Tibial nerve (tissue), 4 donors: ENCODE measurements at regions not wholly inside any gene's neighbourhood (a gene's known extent, or its start where the extent isn't known, plus 50 kb on each side); places are given as distances from the start of the nearest gene placed in this dataset.

Experiments
- DNase-seq, 2 donors: peaks; one replicate each; pipeline ENCODE4 v3.0.0-alpha.2; 2019; ENCODE audit warnings: low spot score in 2 of 2
- H3K27ac ChIP-seq, 4 donors: fragments of 200-600 bp; sonication (generic) in 3 of 4; one replicate each; pipeline ENCODE4 v1.5.1; 2017 to 2019; ENCODE audit warnings: mild to moderate bottlenecking in 1 of 4
- H3K27me3 ChIP-seq, 2 donors: fragments of 200-600 bp; sonication (generic) in 1 of 2; one replicate each; pipeline versions ENCODE4 v1.5.1 to v1.6.0; 2017 to 2019
- H3K36me3 ChIP-seq, 3 donors: fragments of 200-600 bp; sonication (generic); one replicate each; pipeline ENCODE4 v1.5.1; 2018 to 2019
- H3K4me1 ChIP-seq, 4 donors: fragments of 200-600 bp; sonication (generic) in 3 of 4; one replicate each; pipeline ENCODE4 v1.5.1; 2017 to 2019
- H3K4me3 ChIP-seq, 4 donors: fragments of 200-600 bp; sonication (generic) in 3 of 4; one replicate each; pipeline ENCODE4 v1.5.1; 2017 to 2019; ENCODE audit warnings: mild to moderate bottlenecking in 1 of 4, moderate library complexity in 1 of 4
- H3K9me3 ChIP-seq, 4 donors: fragments of 200-600 bp; sonication (generic) in 3 of 4; one replicate each; pipeline ENCODE4 v1.5.1; 2017 to 2019
- EP300 ChIP-seq, 2 donors: sonication (generic); formaldehyde crosslinking; IDR thresholded peaks; one replicate each; pipeline ENCODE4 v1.6.1; 2017; ENCODE audit warnings: antibody characterized with exemption in 2 of 2, mild to moderate bottlenecking in 1 of 2
- POLR2A ChIP-seq, 2 donors: fragments of 450-650 bp; IDR thresholded peaks; one replicate each; pipeline ENCODE4 v1.6.1; 2017; ENCODE audit warnings: antibody characterized with exemption in 2 of 2, mild to moderate bottlenecking in 2 of 2, moderate library complexity in 2 of 2
- WGBS, 2 donors: methylation state at CpG; one replicate each; pipeline ENCODE4 v1.1.5; 2018; 5-methylcytosine and 5-hydroxymethylcytosine counted together
- TF ChIP-seq, protein P1 (sequence below), 5 experiments: fragments of 200-600 bp in 3 of 5; fragments of 450-650 bp in 2 of 5; sonication (generic) in 3 of 5; IDR thresholded peaks; one replicate each; pipeline ENCODE4 v1.5.1; 2016 to 2019; ENCODE audit warnings: antibody characterized with exemption in 5 of 5, mild to moderate bottlenecking in 3 of 5, moderate library complexity in 2 of 5

DNA sequence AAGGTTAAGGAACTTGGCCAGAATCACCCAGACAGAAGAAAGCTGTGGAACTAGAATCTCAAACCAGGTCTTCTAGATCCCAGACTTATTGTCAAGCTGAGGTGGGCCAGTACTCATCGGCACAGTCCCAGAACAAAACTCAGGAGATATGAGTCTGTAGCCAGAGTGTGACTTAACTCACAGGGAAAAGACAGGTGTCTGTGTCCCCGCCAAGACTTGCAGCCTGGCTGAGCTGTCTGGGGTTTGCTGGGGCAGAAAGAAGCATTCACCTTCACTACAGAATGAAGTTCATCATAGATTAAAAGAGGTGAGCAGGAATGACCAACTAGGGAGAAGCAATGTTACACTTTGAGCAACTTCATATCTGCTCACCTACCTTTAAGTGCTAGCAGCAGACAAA lies 257.2 kb downstream of the FOXO1 start:
- no peaks in the 10 kb centered on the region for H3K27me3 ChIP-seq
- peaks cover 0 to 27% (median 5%) of the 10 kb centered on the region in 4 donors for H3K4me1 ChIP-seq
- H3K36me3 ChIP-seq = no peaks in the 10 kb centered on the region
- WGBS, 2 donors = 87 to 94% methylated on average over 2 of the region's 2 CpGs
- TF ChIP-seq, protein P1, sequence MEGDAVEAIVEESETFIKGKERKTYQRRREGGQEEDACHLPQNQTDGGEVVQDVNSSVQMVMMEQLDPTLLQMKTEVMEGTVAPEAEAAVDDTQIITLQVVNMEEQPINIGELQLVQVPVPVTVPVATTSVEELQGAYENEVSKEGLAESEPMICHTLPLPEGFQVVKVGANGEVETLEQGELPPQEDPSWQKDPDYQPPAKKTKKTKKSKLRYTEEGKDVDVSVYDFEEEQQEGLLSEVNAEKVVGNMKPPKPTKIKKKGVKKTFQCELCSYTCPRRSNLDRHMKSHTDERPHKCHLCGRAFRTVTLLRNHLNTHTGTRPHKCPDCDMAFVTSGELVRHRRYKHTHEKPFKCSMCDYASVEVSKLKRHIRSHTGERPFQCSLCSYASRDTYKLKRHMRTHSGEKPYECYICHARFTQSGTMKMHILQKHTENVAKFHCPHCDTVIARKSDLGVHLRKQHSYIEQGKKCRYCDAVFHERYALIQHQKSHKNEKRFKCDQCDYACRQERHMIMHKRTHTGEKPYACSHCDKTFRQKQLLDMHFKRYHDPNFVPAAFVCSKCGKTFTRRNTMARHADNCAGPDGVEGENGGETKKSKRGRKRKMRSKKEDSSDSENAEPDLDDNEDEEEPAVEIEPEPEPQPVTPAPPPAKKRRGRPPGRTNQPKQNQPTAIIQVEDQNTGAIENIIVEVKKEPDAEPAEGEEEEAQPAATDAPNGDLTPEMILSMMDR (IDR thresholded peaks at IDR 0.05) = no peak
- TF ChIP-seq POLR2A (IDR thresholded peaks at IDR 0.05) = no peak
- H3K27ac ChIP-seq = peak overlapping the region; percentile 46 to 91 (median 69)
- peaks cover 0 to 3% (median 0%) of the 10 kb centered on the region in 4 donors for H3K9me3 ChIP-seq
- no peak overlapping the region for H3K4me3 ChIP-seq
- DNase-seq = no peak

DNA sequence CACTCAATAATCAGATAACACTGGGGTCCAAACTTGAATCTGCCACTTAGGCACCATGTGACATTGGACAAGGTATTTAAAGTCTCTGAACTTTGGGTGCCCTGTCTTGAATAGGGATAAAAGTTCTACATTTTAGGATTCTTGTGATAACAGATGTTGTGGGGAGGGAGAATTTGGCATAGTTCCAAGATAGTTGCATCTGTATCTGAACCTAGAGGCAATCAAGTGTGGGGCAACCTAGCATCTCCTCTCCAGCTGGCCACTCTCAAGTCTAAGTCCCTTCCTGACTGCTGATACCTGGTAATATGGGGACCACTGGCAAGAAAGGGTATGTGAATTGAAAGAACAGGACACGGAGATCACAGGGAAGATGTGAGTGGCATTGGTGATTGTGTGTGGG lies 256.1 kb downstream of the FOXO1 start:
- TF ChIP-seq EP300 (IDR thresholded peaks at IDR 0.05) (no peak), POLR2A (IDR thresholded peaks at IDR 0.05) (no peak)
- TF ChIP-seq, protein P1 (IDR thresholded peaks at IDR 0.05) = no peak
- 91 to 95% methylated on average over 1 of the region's 1 CpG for WGBS, 2 donors
- Histone ChIP-seq H3K9me3 (peaks cover 0 to 3% (median 0%) of the 10 kb centered on the region in 4 donors), H3K4me3 (peak overlapping the region in 1 of 4 donors; percentile 13), H3K4me1 (peaks cover 0 to 26% (median 5%) of the 10 kb centered on the region in 4 donors), H3K36me3 (no peaks in the 10 kb centered on the region), H3K27me3 (no peaks in the 10 kb centered on the region), H3K27ac (peak overlapping the region; percentile 53 to 91 (median 70))
- no peak for DNase-seq

DNA sequence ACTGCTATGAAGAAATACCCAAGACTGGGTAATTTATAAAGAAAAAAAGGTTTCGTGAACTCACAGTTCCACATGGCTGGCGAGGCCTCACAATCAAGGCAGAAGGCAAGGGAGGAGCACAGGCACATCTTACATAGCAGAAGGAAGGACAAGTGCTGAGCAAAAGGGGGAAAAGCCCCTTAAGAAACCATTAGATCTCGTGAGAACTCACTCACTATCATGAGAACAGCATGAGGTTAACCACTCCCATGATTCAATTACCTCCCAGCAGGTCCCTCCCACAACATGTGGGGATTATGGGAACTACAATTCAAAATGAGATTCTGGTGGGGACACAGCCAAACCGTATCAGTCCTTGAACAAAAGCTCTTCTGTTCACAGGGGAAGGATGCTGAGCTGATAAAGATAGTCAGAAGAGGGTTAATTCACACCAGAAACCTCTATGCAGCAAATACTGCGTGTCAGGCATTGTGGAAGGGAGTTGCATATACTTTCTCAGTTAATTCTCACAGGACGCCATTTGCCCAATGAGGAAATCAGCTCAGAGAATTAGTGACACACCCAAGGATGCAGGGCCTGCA lies 246.2 kb downstream of the FOXO1 start:
- no peaks in the 10 kb centered on the region for H3K9me3 ChIP-seq
- TF ChIP-seq, protein P1 (IDR thresholded peaks at IDR 0.05) = no peak
- TF ChIP-seq POLR2A (IDR thresholded peaks at IDR 0.05) (no peak), EP300 (IDR thresholded peaks at IDR 0.05) (no peak)
- WGBS, 2 donors = 62 to 66% methylated on average over 6 of the region's 6 CpGs

DNA sequence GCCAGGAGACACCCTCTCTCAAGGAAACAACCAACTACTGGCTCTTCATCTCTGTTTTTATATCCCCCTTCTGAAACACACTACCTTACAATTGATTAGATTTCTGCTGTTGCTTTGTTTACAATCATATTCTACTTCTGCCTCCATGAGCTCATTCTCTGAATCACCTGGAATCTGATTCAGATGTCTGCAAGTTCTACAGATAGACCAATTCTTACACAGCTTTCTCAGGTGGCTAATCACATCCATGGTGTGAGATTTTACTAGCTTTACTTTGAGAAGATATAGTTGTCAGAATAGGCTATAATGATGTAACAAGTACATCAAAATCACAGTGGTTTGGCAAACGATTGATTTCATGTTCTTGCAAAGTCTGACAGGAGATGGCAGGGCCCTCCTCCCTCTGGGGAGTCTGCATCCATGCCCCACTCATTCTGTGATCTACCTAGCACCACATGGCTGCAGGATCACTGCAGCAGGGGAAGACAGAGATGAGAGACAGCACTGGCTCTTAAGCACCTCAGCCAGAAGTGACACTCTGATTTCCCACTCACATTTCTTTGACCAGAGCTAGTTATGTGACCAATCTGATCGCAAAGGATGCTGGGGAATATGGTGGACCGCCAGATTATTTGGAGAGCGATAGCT lies 243.7 kb downstream of the FOXO1 start:
- Histone ChIP-seq H3K36me3 (no peaks in the 10 kb centered on the region), H3K27ac (no peak overlapping the region), H3K9me3 (no peaks in the 10 kb centered on the region), H3K4me1 (no peaks in the 10 kb centered on the region), H3K4me3 (no peak overlapping the region), H3K27me3 (no peaks in the 10 kb centered on the region)
- WGBS, 2 donors = 88 to 89% methylated on average over 4 of the region's 4 CpGs
- no peak for DNase-seq
- no peak for TF ChIP-seq EP300 (IDR thresholded peaks at IDR 0.05)
- TF ChIP-seq, protein P1 (IDR thresholded peaks at IDR 0.05) = no peak
- no peak for TF ChIP-seq POLR2A (IDR thresholded peaks at IDR 0.05)

More for the DNA sequence above, 246.2 kb downstream of the FOXO1 start:
- Histone ChIP-seq H3K4me3 (no peak overlapping the region), H3K36me3 (no peaks in the 10 kb centered on the region), H3K4me1 (no peaks in the 10 kb centered on the region), H3K27me3 (no peaks in the 10 kb centered on the region), H3K27ac (no peak overlapping the region)
- DNase-seq = no peak

DNA sequence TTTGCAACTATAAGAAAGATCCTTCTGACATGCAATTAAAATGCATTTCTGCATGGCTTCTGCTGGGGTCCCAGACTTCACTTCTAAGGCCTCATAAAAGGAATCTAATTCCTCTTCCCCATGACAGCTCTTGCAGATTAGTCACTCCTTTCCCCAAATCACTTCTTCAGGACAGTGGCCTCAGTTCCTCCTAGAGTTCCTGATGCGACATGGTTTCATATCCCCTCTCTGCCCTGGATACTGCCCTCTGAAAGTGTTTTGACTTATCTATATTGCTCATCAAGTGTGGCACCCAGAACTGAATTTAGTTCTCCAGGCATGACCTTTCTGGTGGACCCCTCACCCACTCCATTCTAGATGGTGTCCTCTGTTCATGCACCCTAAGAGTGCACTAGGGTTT lies 238.1 kb downstream of the FOXO1 start:
- Histone ChIP-seq H3K27ac (no peak overlapping the region), H3K27me3 (no peaks in the 10 kb centered on the region), H3K36me3 (no peaks in the 10 kb centered on the region), H3K9me3 (no peaks in the 10 kb centered on the region), H3K4me3 (no peak overlapping the region), H3K4me1 (peaks cover 0 to 9% (median 8%) of the 10 kb centered on the region in 4 donors)
- DNase-seq = no peak
- TF ChIP-seq, protein P1 (IDR thresholded peaks at IDR 0.05) = no peak
- no peak for TF ChIP-seq EP300 (IDR thresholded peaks at IDR 0.05)
- no peak for TF ChIP-seq POLR2A (IDR thresholded peaks at IDR 0.05)
- 86 to 90% methylated on average over 1 of the region's 1 CpG for WGBS, 2 donors
